A673 (cell line): ENCODE measurements at regions not wholly inside any gene's neighbourhood (a gene's known extent, or its start where the extent isn't known, plus 50 kb on each side); places are given as distances from the start of the nearest gene placed in this dataset.

Source experiments
- CTCF ChIP-seq: fragments of 300-800, 200-600 bp; sonication (generic); conservative IDR thresholded peaks from 2 replicates; pipeline ENCODE4 v1.5.1; 2017; ENCODE audit warnings: low read depth, mild to moderate bottlenecking, antibody characterized with exemption, low read length, moderate library complexity, mixed read lengths
- EZH2 ChIP-seq: fragments of 200-600 bp; sonication (generic); IDR thresholded peaks from 2 replicates; pipeline ENCODE4 v1.6.1; 2017; ENCODE audit warnings: borderline replicate concordance, low read depth, mild to moderate bottlenecking, mixed read lengths, antibody characterized with exemption, low read length; ENCODE audit not compliant: poor library complexity, severe bottlenecking

DNA sequence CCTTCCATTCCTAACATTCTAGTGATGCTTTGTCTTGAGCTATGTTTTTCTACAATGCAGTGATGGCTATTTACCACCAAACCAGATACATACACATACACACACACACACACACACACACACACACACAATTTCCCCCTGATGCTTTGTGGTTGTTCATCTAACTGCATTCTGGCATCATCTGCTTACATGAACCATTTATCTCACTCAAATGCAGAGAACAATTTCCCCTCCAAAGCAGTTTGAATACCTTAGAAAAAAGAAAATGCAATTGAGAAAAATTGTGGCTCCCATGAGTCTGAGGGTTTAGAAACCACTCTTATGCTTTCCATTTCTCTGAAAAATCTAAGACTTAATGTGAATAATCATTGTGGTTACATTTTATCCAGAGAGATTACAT is 1024.8 kb downstream of the TLE4 start:
- TF ChIP-seq CTCF = no peak
- TF ChIP-seq EZH2 = no peak
